ENCODE measurements at regions not wholly inside any gene's neighbourhood (a gene's known extent, or its start where the extent isn't known, plus 50 kb on each side); places are given as distances from the start of the nearest gene placed in this dataset.

DNA sequence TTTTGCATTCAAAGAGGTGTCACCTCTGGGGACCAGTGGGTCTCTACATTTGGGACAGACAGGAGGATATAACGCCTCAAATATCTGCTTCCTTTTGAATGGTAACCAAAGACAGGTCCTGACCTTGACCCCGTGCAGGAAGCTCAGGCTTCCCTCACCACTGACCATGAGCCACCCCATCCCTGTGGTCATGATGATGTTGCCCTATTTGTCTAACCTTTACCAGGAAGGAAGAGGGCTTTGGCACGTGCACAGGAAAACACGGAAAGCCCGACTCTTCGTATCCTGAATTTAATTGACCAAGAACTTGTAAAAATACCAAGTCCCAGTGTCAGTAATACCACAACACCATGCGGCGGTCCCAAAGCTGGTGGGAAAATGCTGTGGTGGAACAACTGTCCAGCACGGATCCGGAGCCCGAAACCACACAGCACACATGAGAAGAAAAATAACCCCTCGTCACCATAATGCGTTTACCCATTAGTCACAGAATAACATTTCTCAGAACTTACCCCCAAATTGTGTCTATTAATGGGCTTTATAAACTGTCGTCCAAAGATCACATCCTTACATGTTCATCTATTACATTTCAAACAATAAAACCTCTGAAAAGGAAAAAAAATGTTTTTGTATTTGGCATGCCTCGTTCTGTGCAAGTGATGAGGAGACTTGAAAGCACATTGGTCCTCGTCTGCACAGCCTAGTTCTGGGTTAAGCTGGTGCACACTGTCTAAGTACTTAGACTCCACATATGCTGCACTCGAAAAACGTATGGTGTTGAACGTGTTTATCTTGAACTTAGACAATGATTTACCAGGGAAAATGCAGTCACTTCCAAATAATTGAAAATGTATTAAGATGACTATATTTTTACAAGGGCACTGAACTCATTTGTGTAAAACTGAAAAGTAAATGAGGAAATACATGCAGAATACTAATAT, 118.9 kb upstream of the IGF1R start:
- TF ChIP-seq, protein P1, sequence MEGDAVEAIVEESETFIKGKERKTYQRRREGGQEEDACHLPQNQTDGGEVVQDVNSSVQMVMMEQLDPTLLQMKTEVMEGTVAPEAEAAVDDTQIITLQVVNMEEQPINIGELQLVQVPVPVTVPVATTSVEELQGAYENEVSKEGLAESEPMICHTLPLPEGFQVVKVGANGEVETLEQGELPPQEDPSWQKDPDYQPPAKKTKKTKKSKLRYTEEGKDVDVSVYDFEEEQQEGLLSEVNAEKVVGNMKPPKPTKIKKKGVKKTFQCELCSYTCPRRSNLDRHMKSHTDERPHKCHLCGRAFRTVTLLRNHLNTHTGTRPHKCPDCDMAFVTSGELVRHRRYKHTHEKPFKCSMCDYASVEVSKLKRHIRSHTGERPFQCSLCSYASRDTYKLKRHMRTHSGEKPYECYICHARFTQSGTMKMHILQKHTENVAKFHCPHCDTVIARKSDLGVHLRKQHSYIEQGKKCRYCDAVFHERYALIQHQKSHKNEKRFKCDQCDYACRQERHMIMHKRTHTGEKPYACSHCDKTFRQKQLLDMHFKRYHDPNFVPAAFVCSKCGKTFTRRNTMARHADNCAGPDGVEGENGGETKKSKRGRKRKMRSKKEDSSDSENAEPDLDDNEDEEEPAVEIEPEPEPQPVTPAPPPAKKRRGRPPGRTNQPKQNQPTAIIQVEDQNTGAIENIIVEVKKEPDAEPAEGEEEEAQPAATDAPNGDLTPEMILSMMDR (IDR thresholded peaks at IDR 0.05 in 2 of 3, conservative IDR thresholded peaks at IDR 0.05 in 1 of 3; ENCODE audit: borderline replicate concordance in 1 of 3, insufficient read depth in 1 of 3, low read depth in 2 of 3, low read length in 2 of 3): no peak
- no peak for TF ChIP-seq YY1 (IDR thresholded peaks at IDR 0.05; ENCODE audit: extremely low read depth, insufficient replicate concordance, low read depth, low read length)
- TF ChIP-seq CEBPB (IDR thresholded peaks at IDR 0.05; ENCODE audit: low read depth): no peak
- TF ChIP-seq POLR2A (IDR thresholded peaks at IDR 0.05; ENCODE audit: borderline replicate concordance, extremely low read depth, insufficient read depth, insufficient read length): no peak
- no peak for TF ChIP-seq FOSL1 (IDR thresholded peaks at IDR 0.05; ENCODE audit: low read depth)
- TF ChIP-seq SP1 (IDR thresholded peaks at IDR 0.05; ENCODE audit: low read depth): no peak
